ENCODE measurements at regions not wholly inside any gene's neighbourhood (a gene's known extent, or its start where the extent isn't known, plus 50 kb on each side); places are given as distances from the start of the nearest gene placed in this dataset.

DNA sequence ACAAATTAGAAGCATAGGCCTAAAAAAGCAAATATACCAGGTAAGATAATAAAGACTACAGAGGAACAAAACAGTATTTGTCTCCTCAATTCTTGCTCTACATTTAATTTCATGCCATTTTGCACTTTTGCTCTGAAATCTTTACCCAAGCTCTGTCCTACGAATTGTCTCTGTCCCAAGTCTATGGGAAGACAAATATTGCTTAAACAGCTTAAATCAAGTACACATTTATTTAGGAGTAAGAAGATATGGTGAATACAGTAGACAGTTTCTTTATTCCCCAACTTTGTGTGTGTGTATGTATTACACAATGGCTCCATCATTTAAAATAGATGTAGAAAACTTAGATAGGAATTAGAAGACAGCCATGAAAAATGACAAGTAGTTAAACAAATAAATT lies 163.5 kb upstream of the POU5F2 start:
- Histone ChIP-seq H3K36me3 (ENCODE audit: control insufficient read depth, insufficient read depth, low read length) (no peaks in the 10 kb centered on the region), H3K27ac (ENCODE audit: low read depth, low read length) (no peak overlapping the region), H3K4me3 (ENCODE audit: low read depth, low read length) (no peak overlapping the region), H3K4me1 (ENCODE audit: control insufficient read depth, insufficient read depth, low read length) (no peaks in the 10 kb centered on the region), H3K9ac (ENCODE audit: low read depth, low read length) (no peak overlapping the region), H3K27me3 (ENCODE audit: control insufficient read depth, insufficient read depth, low read length) (no peaks in the 10 kb centered on the region), H3K9me3 (ENCODE audit: control insufficient read depth, insufficient read depth, low read length) (no peaks in the 10 kb centered on the region)

DNA sequence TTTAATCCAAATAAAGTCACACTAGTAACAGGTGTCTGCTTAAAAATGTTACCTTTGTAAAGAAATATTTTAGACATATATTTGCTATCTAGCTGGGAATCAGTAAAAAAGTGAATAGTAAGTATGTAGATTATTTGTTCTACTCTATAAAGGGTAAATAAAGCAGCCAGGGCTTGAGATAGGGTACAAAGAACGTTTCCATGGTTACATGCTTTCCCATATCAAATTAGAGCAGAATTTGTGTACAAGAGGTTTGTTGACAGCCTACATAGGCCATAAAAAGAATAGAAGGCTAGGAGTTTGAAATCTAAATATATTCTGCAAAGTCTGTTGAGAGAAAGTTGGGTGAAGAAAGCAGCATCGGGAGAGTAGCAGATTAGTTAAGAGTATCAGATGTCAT lies 160.9 kb upstream of the POU5F2 start:
- Histone ChIP-seq H3K27me3 (ENCODE audit: control insufficient read depth, insufficient read depth, low read length) (no peaks in the 10 kb centered on the region), H3K4me3 (ENCODE audit: low read depth, low read length) (no peak overlapping the region), H3K36me3 (ENCODE audit: control insufficient read depth, insufficient read depth, low read length) (no peaks in the 10 kb centered on the region), H3K4me1 (ENCODE audit: control insufficient read depth, insufficient read depth, low read length) (no peaks in the 10 kb centered on the region), H3K27ac (ENCODE audit: low read depth, low read length) (no peak overlapping the region), H3K9me3 (ENCODE audit: control insufficient read depth, insufficient read depth, low read length) (no peaks in the 10 kb centered on the region), H3K9ac (ENCODE audit: low read depth, low read length) (no peak overlapping the region)

DNA sequence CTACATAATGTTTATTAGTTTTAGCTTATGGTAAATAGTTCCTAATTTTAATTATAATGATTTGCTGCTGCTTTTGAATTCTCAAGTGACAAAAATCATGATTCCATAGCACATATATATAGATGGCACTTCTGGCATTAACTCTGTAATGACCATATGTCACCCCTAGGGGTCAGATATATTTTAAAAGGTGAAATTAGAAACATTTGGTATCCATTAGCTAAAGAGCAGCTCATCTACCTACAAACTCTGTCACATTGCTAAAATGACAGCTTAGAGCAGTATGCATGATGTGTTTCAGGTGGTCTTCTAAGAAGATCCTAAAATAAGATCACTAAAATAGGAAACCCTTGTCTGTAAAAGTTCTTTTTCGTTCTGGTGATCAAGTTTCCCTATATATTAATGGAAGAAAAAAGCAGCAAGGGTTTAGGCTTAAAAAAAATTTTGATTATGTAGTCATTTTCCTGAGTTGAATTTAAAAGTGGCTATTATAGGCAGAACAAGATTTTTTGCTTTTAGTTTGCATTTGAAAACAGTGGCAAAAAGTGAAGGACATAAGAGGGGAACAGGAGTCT lies 157.7 kb upstream of the POU5F2 start:
- H3K4me3 ChIP-seq (ENCODE audit: low read depth, low read length): no peak overlapping the region
- no peaks in the 10 kb centered on the region for H3K36me3 ChIP-seq (ENCODE audit: control insufficient read depth, insufficient read depth, low read length)
- no peaks in the 10 kb centered on the region for H3K9me3 ChIP-seq (ENCODE audit: control insufficient read depth, insufficient read depth, low read length)
- H3K27ac ChIP-seq (ENCODE audit: low read depth, low read length): no peak overlapping the region
- no peaks in the 10 kb centered on the region for H3K27me3 ChIP-seq (ENCODE audit: control insufficient read depth, insufficient read depth, low read length)
- H3K9ac ChIP-seq (ENCODE audit: low read depth, low read length): no peak overlapping the region
- no peaks in the 10 kb centered on the region for H3K4me1 ChIP-seq (ENCODE audit: control insufficient read depth, insufficient read depth, low read length)

DNA sequence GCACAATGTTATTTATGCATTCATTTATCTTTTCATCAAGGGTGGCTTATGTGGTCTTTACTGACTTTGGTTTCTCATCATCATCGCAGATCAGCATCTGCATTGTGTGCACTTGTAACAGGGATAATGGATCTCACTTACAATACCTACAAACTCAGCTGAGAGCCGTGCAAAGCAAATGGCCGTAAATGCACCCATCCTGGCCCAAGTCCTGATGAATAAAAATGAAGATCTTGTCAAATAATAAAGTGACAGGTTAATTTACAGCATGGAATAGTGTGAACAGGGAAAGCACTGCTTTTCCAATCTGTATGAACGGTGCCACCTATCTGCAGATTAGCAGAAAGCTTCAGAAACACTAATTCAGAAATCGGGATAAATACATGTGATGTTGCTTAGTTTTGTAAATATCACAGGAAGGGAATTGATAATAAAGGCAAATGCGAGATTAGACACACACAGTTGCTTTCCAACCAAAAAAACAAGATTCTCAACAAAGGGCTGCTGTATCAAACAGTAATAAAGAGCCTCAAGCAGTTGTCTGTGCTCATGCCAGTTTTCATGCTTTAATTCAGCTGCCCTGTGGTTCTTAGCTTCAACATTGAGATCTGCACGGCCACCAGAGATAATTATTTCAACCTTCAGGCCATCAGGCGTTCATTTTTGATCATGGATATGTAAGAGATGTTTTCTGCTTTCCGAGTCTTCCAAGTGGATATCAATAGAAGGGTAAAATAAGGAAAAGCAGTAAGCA lies 153.4 kb upstream of the POU5F2 start:
- H3K27ac ChIP-seq (ENCODE audit: low read depth, low read length): no peak overlapping the region
- no peaks in the 10 kb centered on the region for H3K27me3 ChIP-seq (ENCODE audit: control insufficient read depth, insufficient read depth, low read length)
- H3K9ac ChIP-seq (ENCODE audit: low read depth, low read length): no peak overlapping the region
- no peaks in the 10 kb centered on the region for H3K9me3 ChIP-seq (ENCODE audit: control insufficient read depth, insufficient read depth, low read length)
- H3K4me3 ChIP-seq (ENCODE audit: low read depth, low read length): no peak overlapping the region
- no peaks in the 10 kb centered on the region for H3K36me3 ChIP-seq (ENCODE audit: control insufficient read depth, insufficient read depth, low read length)
- no peaks in the 10 kb centered on the region for H3K4me1 ChIP-seq (ENCODE audit: control insufficient read depth, insufficient read depth, low read length)

DNA sequence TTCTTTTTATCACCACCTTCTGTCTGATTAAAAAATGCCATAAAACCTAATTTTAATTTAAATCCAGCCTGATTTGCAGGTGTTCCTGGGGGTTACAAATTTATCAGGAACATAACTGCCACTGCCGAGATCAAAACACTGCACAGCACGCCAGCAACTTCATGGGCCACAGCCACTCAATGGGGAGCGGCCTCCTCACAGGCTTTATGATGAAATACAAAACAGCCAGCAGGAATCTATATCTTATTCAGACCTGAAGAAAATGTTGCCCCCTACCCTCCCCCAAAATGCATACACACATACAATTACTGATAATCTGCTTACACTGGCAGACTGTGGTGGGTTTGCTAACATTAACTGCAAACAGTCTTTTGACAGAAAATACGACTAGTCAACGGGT lies 151.7 kb upstream of the POU5F2 start:
- Histone ChIP-seq H3K4me1 (ENCODE audit: control insufficient read depth, insufficient read depth, low read length) (no peaks in the 10 kb centered on the region), H3K4me3 (ENCODE audit: low read depth, low read length) (no peak overlapping the region), H3K27ac (ENCODE audit: low read depth, low read length) (no peak overlapping the region), H3K27me3 (ENCODE audit: control insufficient read depth, insufficient read depth, low read length) (no peaks in the 10 kb centered on the region), H3K9ac (ENCODE audit: low read depth, low read length) (no peak overlapping the region), H3K9me3 (ENCODE audit: control insufficient read depth, insufficient read depth, low read length) (no peaks in the 10 kb centered on the region), H3K36me3 (ENCODE audit: control insufficient read depth, insufficient read depth, low read length) (no peaks in the 10 kb centered on the region)

DNA sequence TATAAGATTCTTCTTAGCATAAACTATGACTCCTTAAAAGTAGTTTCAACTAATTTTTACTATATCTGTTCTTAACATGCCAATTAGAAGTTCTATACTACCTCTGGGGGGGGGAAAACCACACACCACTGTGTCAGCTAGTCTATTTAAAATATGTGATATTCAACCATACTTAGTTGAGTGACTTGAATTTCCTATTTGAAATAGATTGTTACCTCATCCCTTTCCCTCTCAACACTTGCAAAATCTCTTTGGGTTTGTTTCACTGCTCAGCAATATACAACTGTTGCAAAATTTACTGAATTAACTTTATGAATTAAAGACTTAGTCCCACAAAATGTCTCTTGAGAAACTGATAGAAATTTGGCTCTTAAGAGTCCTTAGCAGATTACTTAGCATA lies 151.1 kb upstream of the POU5F2 start:
- no peaks in the 10 kb centered on the region for H3K36me3 ChIP-seq (ENCODE audit: control insufficient read depth, insufficient read depth, low read length)
- H3K9me3 ChIP-seq (ENCODE audit: control insufficient read depth, insufficient read depth, low read length): no peaks in the 10 kb centered on the region
- H3K27me3 ChIP-seq (ENCODE audit: control insufficient read depth, insufficient read depth, low read length): no peaks in the 10 kb centered on the region
- no peak overlapping the region for H3K4me3 ChIP-seq (ENCODE audit: low read depth, low read length)
- no peaks in the 10 kb centered on the region for H3K4me1 ChIP-seq (ENCODE audit: control insufficient read depth, insufficient read depth, low read length)
- H3K9ac ChIP-seq (ENCODE audit: low read depth, low read length): no peak overlapping the region
- no peak overlapping the region for H3K27ac ChIP-seq (ENCODE audit: low read depth, low read length)

DNA sequence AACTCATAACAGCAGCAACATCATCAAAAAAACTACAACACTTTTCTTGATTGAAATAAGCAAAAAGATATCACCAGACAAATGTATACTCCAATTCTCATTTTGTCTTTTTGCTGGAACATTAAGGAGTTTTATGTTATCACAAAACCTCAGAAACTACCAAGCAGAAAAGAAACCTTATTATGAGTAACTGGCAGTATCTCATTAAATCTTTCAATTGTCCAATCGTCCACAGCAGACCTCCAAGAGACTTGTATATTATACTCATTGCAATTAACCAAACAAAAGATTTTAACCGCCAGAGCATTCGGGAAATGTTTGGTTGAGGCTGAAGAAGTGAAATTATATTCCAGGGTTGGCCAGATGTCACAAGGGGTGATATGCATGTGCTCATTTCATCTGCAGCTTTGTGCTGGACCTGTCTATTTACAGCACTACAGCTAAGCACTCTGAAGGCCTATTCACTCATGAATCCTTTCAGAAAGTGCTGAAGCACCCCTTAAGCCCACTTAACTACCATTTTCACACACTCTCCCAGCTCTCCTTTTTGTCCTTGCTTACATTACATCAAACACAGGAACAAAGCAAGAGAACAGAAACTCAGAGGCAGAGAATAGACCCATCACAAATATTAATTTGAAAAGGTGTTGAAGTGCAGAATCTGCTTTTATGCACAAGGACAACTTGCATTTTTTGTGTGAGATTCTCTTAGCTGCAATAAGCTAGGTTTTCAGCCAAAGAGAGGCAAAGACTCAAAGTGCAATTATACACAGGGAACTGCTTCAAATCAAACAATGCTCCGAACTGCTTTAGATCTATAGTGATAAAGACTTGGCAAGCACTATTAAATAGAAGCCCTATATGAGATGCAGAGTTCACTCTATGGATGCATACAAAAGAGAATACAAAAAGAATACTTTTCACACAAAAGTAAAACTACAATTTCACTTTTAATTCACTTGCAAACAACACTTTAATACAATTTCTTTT lies 150.4 kb upstream of the POU5F2 start:
- Histone ChIP-seq H3K27ac (ENCODE audit: low read depth, low read length) (no peak overlapping the region), H3K4me3 (ENCODE audit: low read depth, low read length) (no peak overlapping the region), H3K27me3 (ENCODE audit: control insufficient read depth, insufficient read depth, low read length) (no peaks in the 10 kb centered on the region), H3K4me1 (ENCODE audit: control insufficient read depth, insufficient read depth, low read length) (no peaks in the 10 kb centered on the region), H3K9ac (ENCODE audit: low read depth, low read length) (no peak overlapping the region), H3K9me3 (ENCODE audit: control insufficient read depth, insufficient read depth, low read length) (no peaks in the 10 kb centered on the region), H3K36me3 (ENCODE audit: control insufficient read depth, insufficient read depth, low read length) (no peaks in the 10 kb centered on the region)

DNA sequence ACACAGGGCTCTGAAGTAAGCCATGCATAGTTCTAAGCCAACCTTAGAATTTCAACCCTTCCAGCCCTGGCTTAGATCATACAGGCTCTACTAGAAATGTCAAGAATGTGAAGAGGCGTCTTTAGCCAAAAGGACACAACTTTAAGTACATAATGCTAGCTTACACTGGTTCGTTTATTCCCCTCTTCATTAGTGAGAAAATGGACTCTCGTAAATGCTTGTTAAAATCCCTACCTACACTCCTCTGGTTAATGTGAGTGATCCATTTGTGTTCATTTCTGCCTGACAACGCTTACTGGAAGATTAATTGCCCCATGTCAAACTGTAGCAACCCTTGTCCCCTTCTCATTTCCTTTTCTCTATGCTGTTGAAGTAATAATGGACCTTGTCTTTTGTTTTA lies 149.3 kb upstream of the POU5F2 start:
- Histone ChIP-seq H3K27me3 (ENCODE audit: control insufficient read depth, insufficient read depth, low read length) (no peaks in the 10 kb centered on the region), H3K36me3 (ENCODE audit: control insufficient read depth, insufficient read depth, low read length) (no peaks in the 10 kb centered on the region), H3K9me3 (ENCODE audit: control insufficient read depth, insufficient read depth, low read length) (no peaks in the 10 kb centered on the region), H3K27ac (ENCODE audit: low read depth, low read length) (no peak overlapping the region), H3K4me1 (ENCODE audit: control insufficient read depth, insufficient read depth, low read length) (no peaks in the 10 kb centered on the region), H3K9ac (ENCODE audit: low read depth, low read length) (no peak overlapping the region), H3K4me3 (ENCODE audit: low read depth, low read length) (no peak overlapping the region)

DNA sequence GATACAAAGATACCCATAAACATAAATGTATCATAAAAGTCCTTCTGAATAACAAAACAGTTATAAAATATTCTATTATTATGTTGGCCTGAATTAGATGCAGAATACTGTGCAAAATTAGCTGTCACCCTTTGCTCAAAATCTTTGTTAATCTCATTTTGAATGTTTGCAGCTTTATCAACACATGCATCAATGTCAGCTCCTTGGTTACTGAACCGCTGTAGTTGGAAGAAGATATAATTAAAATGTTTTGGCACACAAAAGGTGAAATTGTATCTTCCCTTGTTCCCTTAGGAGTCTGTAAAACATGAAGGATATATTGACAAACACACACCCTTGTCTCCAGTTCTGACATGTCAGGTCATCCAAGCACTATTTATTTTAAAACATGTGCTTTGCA lies 146.3 kb upstream of the POU5F2 start:
- no peak overlapping the region for H3K4me3 ChIP-seq (ENCODE audit: low read depth, low read length)

DNA sequence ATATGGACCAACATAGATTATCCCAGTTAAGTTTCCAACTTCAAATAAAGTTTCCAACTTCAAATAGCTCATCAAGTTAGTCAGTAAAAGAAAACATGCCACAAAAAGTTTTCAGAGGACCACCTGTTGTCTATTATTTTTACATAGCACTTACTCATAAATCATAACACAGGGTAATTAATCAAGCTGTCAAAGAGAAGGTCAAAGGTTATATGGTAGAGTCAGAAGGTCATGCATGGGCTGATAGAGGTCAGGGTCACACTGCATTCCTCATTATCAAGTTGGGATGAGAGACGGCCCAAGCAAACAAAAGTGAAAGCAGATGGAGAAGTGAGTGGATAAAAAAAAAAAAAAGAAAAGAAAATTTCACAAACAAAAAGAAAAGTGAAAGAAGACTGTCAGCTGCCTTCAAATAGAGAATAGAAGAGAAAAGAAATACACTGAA lies 145.5 kb upstream of the POU5F2 start:
- H3K27me3 ChIP-seq (ENCODE audit: control insufficient read depth, insufficient read depth, low read length): no peaks in the 10 kb centered on the region
- no peaks in the 10 kb centered on the region for H3K9me3 ChIP-seq (ENCODE audit: control insufficient read depth, insufficient read depth, low read length)
- no peak overlapping the region for H3K9ac ChIP-seq (ENCODE audit: low read depth, low read length)
- H3K4me1 ChIP-seq (ENCODE audit: control insufficient read depth, insufficient read depth, low read length): no peaks in the 10 kb centered on the region
- no peak overlapping the region for H3K27ac ChIP-seq (ENCODE audit: low read depth, low read length)
- H3K36me3 ChIP-seq (ENCODE audit: control insufficient read depth, insufficient read depth, low read length): no peaks in the 10 kb centered on the region
- no peak overlapping the region for H3K4me3 ChIP-seq (ENCODE audit: low read depth, low read length)

More for the DNA sequence above, 146.3 kb upstream of the POU5F2 start:
- Histone ChIP-seq H3K9ac (ENCODE audit: low read depth, low read length) (no peak overlapping the region), H3K4me1 (ENCODE audit: control insufficient read depth, insufficient read depth, low read length) (no peaks in the 10 kb centered on the region), H3K9me3 (ENCODE audit: control insufficient read depth, insufficient read depth, low read length) (no peaks in the 10 kb centered on the region), H3K27me3 (ENCODE audit: control insufficient read depth, insufficient read depth, low read length) (no peaks in the 10 kb centered on the region), H3K36me3 (ENCODE audit: control insufficient read depth, insufficient read depth, low read length) (no peaks in the 10 kb centered on the region), H3K27ac (ENCODE audit: low read depth, low read length) (no peak overlapping the region)

Data from HUES48 (cell line).